K562 (cell line): ENCODE measurements at regions not wholly inside any gene's neighbourhood (a gene's known extent, or its start where the extent isn't known, plus 50 kb on each side); places are given as distances from the start of the nearest gene placed in this dataset.

ENCODE experiments used
- ATAC-seq: fragments of 200-7000 bp; cut with Tn5 transposase; 3 replicates; pipeline ENCODE4 v1.9.1; 2020; ENCODE audit warnings: moderate library complexity
- BruUV-seq: library from RNA; stranded (reverse); fragments of 400-500 nt; replicated peaks from 2 replicates; lab custom pipeline; 2021; lab: Mats Ljungman, UMichigan
- CTCF ChIA-PET: fragments of 300-600 bp; formaldehyde crosslinking; extraction: SDS; loops from one replicate; lab custom pipeline; 2021; ENCODE audit warnings: low intra/inter-chr PET ratio; lab: Yijun Ruan, JAX
- POLR2A ChIA-PET: fragments of 300-600, 350-650 bp; sonication (Branson Sonifier 250); formaldehyde crosslinking; extraction: SDS; loops from one replicate; lab custom pipeline; 2021; ENCODE audit warnings: antibody characterized with exemption, inconsistent platforms; lab: Yijun Ruan, JAX
- DNase-seq, 4 experiments: peaks; one replicate each; pipeline versions ENCODE4 v3.0.0 to v3.0.0-alpha.2; 2011 to 2018; ENCODE audit warnings: low spot score in 3 of 4, mixed read lengths in 3 of 4; ENCODE audit errors: extremely low read depth in 1 of 4
- FAIRE-seq: peaks from 2 replicates; lab custom pipeline; 2011; peaks lifted over from hg19 to GRCh38; lab: Jason Lieb, UNC
- H2AFZ ChIP-seq: 2 replicates; pipeline ENCODE4 v1.6.0; 2011; ENCODE audit warnings: low read depth, low read length, control low read depth, inconsistent platforms
- H3K27ac ChIP-seq: fragments of 200-600 bp; 3 replicates; pipeline ENCODE4 v1.8.0; 2011; ENCODE audit warnings: low read depth, mild to moderate bottlenecking, control low read depth, inconsistent platforms, low read length, moderate library complexity, mixed read lengths; ENCODE audit errors: extremely low read depth
- H3K27me3 ChIP-seq, 2 experiments: fragments of 300-600 bp in 1 of 2; 2 replicates in 1 of 2; 3 replicates in 1 of 2; pipeline versions ENCODE4 v1.6.0 to v1.8.0; 2011; ENCODE audit warnings: inconsistent platforms in 2 of 2, low read length in 2 of 2, mild to moderate bottlenecking in 1 of 2, mixed read lengths in 1 of 2, moderate library complexity in 1 of 2; ENCODE audit not compliant: control insufficient read depth in 2 of 2, insufficient read depth in 2 of 2
- H3K36me3 ChIP-seq: fragments of 300-600 bp; 3 replicates; pipeline ENCODE4 v1.8.0; 2011; ENCODE audit warnings: mild to moderate bottlenecking, low read length, inconsistent platforms; ENCODE audit not compliant: control insufficient read depth, insufficient read depth
- H3K4me1 ChIP-seq, 2 experiments: fragments of 200-600 bp in 1 of 2; replicated peaks in 1 of 2; 2 replicates in 1 of 2; 3 replicates in 1 of 2; pipeline versions ENCODE4 v1.5.1 to v1.8.0; 2011; ENCODE audit warnings: inconsistent platforms in 2 of 2, low read length in 2 of 2, mild to moderate bottlenecking in 1 of 2, mixed read lengths in 1 of 2, moderate library complexity in 1 of 2; ENCODE audit not compliant: control insufficient read depth in 2 of 2, insufficient read depth in 2 of 2
- H3K4me2 ChIP-seq: 2 replicates; pipeline ENCODE4 v1.6.1; 2011; ENCODE audit warnings: low read length, control low read depth, inconsistent platforms, mixed read lengths; ENCODE audit not compliant: insufficient read depth
- H3K4me3 ChIP-seq: fragments of 200-600 bp; sonication (generic), shearing (Covaris generic); 2 replicates; pipeline ENCODE4 v1.5.1; 2016; ENCODE audit warnings: control low read depth, inconsistent platforms
- H3K79me2 ChIP-seq: fragments of 200-600 bp; 3 replicates; pipeline ENCODE4 v1.8.0; 2011; ENCODE audit warnings: low read length, inconsistent platforms; ENCODE audit not compliant: control insufficient read depth, insufficient read depth
- H3K9ac ChIP-seq, 2 experiments: 2 replicates each; pipeline versions ENCODE4 v1.6.0 to v1.6.1; 2011; ENCODE audit warnings: low read depth in 2 of 2, low read length in 2 of 2, control low read depth in 1 of 2, inconsistent platforms in 1 of 2, mild to moderate bottlenecking in 1 of 2, mixed read lengths in 1 of 2; ENCODE audit not compliant: insufficient read depth in 1 of 2
- H3K9me1 ChIP-seq: one replicate; pipeline ENCODE4 v1.6.0; 2011; ENCODE audit warnings: inconsistent platforms, mild to moderate bottlenecking, low read length, moderate library complexity; ENCODE audit not compliant: control insufficient read depth, insufficient read depth
- H3K9me3 ChIP-seq: replicated peaks from 2 replicates; pipeline ENCODE4 v1.5.1; 2011; ENCODE audit warnings: low read depth, low read length, inconsistent platforms; ENCODE audit not compliant: control insufficient read depth, insufficient read depth
- H4K20me1 ChIP-seq: replicated peaks from 2 replicates; pipeline ENCODE4 v1.6.1; 2011; ENCODE audit warnings: low read length, inconsistent platforms, mixed read lengths; ENCODE audit not compliant: control insufficient read depth, insufficient read depth
- HCFC1 ChIP-seq: IDR thresholded peaks from 2 replicates; pipeline ENCODE4 v1.6.1; 2012; ENCODE audit warnings: low read depth, low read length, improper control_type of control experiment
- KDM4B ChIP-seq, 2 experiments: fragments of 450-650 bp in 1 of 2; sonication (generic) in 1 of 2; IDR thresholded peaks; 2 replicates each; pipeline ENCODE4 v1.6.1; 2016 to 2017; ENCODE audit warnings: borderline replicate concordance in 2 of 2, antibody characterized with exemption in 1 of 2, low read depth in 1 of 2, mild to moderate bottlenecking in 1 of 2
- NBN ChIP-seq: fragments of 450-650 bp; IDR thresholded peaks from 2 replicates; pipeline ENCODE4 v1.6.1; 2016; ENCODE audit warnings: low read depth, mild to moderate bottlenecking
- PCBP2 ChIP-seq: fragments of 200-400 bp; formaldehyde crosslinking; IDR thresholded peaks from 2 replicates; pipeline ENCODE4 v1.6.1; 2018; ENCODE audit warnings: low read length, low read depth, mild to moderate bottlenecking, moderate library complexity; ENCODE audit not compliant: poor library complexity, severe bottlenecking
- PRMT5 ChIP-seq: sonication (generic); formaldehyde crosslinking; IDR thresholded peaks from 2 replicates; pipeline ENCODE4 v1.5.0; 2020; ENCODE audit warnings: missing genetic modification reagents
- RB1 ChIP-seq: fragments of 450-650 bp; IDR thresholded peaks from 2 replicates; pipeline ENCODE4 v1.6.1; 2017; ENCODE audit warnings: low read depth, mild to moderate bottlenecking
- RBFOX2 ChIP-seq: fragments of 200-400 bp; formaldehyde crosslinking; IDR thresholded peaks from 2 replicates; pipeline ENCODE4 v1.6.1; 2017; ENCODE audit warnings: low read depth, mild to moderate bottlenecking, low read length, moderate library complexity
- SMAD1 ChIP-seq: fragments of 150-350 bp; IDR thresholded peaks from 2 replicates; pipeline ENCODE4 v1.6.1; 2014; ENCODE audit warnings: low read length, low read depth; ENCODE audit not compliant: partially characterized antibody
- SREBF2 ChIP-seq: sonication (generic); formaldehyde crosslinking; IDR thresholded peaks from 2 replicates; pipeline ENCODE4 v1.4.0; 2020; ENCODE audit warnings: mild to moderate bottlenecking, missing genetic modification reagents
- ZNF175 ChIP-seq: fragments of 200-800 bp; sonication (Bioruptor generic); IDR thresholded peaks from 2 replicates; pipeline ENCODE4 v1.6.1; 2016; ENCODE audit warnings: low read depth, mild to moderate bottlenecking, missing genetic modification characterization, missing compliant biosample characterization
- ZNF263 ChIP-seq: sonication (generic); formaldehyde crosslinking; IDR thresholded peaks from 2 replicates; pipeline ENCODE4 v1.8.0; 2022; ENCODE audit warnings: mild to moderate bottlenecking, missing genetic modification reagents, borderline replicate concordance
- WGBS: fragments of 100-300 bp; shearing (Covaris generic); methylation state at CpG from one replicate; pipeline ENCODE4 v1.1.6; 2016; ENCODE audit warnings: low coverage, mixed read lengths; ENCODE audit not compliant: insufficient coverage; ENCODE audit errors: missing lambda C conversion rate; 5-methylcytosine and 5-hydroxymethylcytosine counted together
- in situ Hi-C: fragments of 300-500 bp; cut with MboI; formaldehyde crosslinking; loops from 4 replicates; pipeline ENCODE4 v1.15.0; 2018; ENCODE audit warnings: inconsistent platforms, mixed read lengths
- intact Hi-C: fragments of 100-400 bp; cut with micrococcal nuclease; formaldehyde crosslinking; loops from 2 replicates; pipeline ENCODE4 v1.14.2; 2022
- TF ChIP-seq, protein P1 (sequence below): fragments of 250-450 bp; sonication (Bioruptor Pico); IDR thresholded peaks from 2 replicates; pipeline ENCODE4 v1.8.0; 2021; ENCODE audit warnings: mild to moderate bottlenecking, moderate library complexity
- TF ChIP-seq, protein P2 (sequence below): sonication (generic); formaldehyde crosslinking; IDR thresholded peaks from 2 replicates; pipeline ENCODE4 v1.8.0; 2022; ENCODE audit warnings: mild to moderate bottlenecking, missing genetic modification reagents
- TF ChIP-seq, protein P3 (sequence below): fragments of 250-450 bp; sonication (Bioruptor Pico); IDR thresholded peaks from 2 replicates; pipeline ENCODE4 v1.5.0; 2021; ENCODE audit warnings: mild to moderate bottlenecking, moderate library complexity

DNA sequence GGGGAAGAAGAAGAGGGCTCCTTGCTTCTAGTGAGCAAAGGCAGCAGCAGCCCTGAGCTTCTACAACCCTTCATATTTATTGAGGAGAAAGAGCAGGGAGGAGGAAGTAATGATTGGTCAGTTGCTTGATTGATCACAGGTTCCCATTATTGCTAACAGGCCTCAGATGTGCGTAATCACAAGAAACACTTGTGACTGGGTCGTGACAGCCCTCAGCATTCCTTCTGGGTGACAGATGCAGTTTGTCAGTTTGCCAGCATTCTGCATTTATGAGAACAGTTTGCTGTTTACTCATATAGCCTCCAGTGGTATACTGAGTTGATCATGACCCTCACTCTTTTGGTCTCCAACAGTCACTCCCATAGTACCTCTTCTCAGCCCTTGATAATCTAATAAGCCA is 111.5 kb upstream of the TNC start (continued):
- no peak for TF ChIP-seq NBN

DNA sequence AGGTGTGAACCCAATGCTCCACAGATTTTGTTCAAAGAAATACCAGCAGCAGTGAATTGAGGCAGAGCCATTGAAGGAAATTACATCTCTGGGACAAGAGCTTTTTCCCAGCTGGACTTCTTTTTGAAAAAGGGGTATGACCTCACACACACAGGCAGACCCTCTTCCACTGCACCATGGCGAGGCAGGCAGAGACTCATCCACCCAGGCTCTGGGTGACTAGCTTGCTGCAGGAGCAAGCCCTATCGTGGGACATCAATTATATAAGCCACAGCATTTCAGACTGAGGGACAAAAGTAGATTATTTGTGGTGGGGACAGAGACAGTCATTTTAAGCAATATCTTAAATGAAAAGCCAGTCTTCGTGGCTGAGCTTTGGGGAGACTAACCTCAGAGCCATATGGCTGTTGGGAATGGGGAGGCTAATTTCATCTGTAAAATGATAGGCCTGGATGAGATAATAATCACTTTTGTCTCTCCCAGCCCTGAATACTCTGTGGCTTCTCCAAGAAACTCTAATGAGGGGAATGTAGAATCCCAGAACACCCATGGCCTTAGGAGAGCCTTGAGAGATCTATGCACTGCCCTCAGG is 113.1 kb upstream of the TNC start:
- intact Hi-C loops, result no loop called here
- POLR2A ChIA-PET, result no interaction called here
- 0% methylated on average over 3 of the region's 3 CpGs for whole genome bisulfite sequencing
- DNase-seq, result no peak
- no peak overlapping the region for H3K27ac ChIP-seq
- H3K36me3 ChIP-seq, result no peaks in the 10 kb centered on the region
- no peaks in the 10 kb centered on the region for H3K9me3 ChIP-seq
- no peak for FAIRE-seq
- H3K9ac ChIP-seq, result no peak overlapping the region
- no peak for ATAC-seq
- H3K79me2 ChIP-seq, result no peaks in the 10 kb centered on the region
- H3K4me1 ChIP-seq, result no peaks in the 10 kb centered on the region
- BruUV-seq, result no TSS peak
- no peak overlapping the region for H3K4me2 ChIP-seq
- H3K4me3 ChIP-seq, result no peak overlapping the region
- no peaks in the 10 kb centered on the region for H4K20me1 ChIP-seq
- H3K27me3 ChIP-seq, result no peaks in the 10 kb centered on the region
- no peak overlapping the region for H2AFZ ChIP-seq
- TF ChIP-seq KDM4B (IDR thresholded peaks at IDR 0.05; ENCODE audit: borderline replicate concordance in 2 of 2, low read depth in 1 of 2) (no peak), RB1 (no peak), PCBP2 (no peak), ZNF263 (CRISPR knock-in tag) (no peak), SREBF2 (no peak), SMAD1 (no peak), ZNF175 (CRISPR knock-in tag) (no peak), HCFC1 (no peak), RBFOX2 (no peak), PRMT5 (no peak)
- TF ChIP-seq, protein P1, sequence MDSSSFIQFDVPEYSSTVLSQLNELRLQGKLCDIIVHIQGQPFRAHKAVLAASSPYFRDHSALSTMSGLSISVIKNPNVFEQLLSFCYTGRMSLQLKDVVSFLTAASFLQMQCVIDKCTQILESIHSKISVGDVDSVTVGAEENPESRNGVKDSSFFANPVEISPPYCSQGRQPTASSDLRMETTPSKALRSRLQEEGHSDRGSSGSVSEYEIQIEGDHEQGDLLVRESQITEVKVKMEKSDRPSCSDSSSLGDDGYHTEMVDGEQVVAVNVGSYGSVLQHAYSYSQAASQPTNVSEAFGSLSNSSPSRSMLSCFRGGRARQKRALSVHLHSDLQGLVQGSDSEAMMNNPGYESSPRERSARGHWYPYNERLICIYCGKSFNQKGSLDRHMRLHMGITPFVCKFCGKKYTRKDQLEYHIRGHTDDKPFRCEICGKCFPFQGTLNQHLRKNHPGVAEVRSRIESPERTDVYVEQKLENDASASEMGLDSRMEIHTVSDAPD (CRISPR knock-in tag), result no peak
- TF ChIP-seq, protein P2, sequence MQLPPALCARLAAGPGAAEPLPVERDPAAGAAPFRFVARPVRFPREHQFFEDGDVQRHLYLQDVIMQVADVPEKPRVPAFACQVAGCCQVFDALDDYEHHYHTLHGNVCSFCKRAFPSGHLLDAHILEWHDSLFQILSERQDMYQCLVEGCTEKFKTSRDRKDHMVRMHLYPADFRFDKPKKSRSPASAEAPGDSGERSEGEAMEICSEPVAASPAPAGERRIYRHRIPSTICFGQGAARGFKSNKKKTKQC (CRISPR knock-in tag), result no peak
- TF ChIP-seq, protein P3, sequence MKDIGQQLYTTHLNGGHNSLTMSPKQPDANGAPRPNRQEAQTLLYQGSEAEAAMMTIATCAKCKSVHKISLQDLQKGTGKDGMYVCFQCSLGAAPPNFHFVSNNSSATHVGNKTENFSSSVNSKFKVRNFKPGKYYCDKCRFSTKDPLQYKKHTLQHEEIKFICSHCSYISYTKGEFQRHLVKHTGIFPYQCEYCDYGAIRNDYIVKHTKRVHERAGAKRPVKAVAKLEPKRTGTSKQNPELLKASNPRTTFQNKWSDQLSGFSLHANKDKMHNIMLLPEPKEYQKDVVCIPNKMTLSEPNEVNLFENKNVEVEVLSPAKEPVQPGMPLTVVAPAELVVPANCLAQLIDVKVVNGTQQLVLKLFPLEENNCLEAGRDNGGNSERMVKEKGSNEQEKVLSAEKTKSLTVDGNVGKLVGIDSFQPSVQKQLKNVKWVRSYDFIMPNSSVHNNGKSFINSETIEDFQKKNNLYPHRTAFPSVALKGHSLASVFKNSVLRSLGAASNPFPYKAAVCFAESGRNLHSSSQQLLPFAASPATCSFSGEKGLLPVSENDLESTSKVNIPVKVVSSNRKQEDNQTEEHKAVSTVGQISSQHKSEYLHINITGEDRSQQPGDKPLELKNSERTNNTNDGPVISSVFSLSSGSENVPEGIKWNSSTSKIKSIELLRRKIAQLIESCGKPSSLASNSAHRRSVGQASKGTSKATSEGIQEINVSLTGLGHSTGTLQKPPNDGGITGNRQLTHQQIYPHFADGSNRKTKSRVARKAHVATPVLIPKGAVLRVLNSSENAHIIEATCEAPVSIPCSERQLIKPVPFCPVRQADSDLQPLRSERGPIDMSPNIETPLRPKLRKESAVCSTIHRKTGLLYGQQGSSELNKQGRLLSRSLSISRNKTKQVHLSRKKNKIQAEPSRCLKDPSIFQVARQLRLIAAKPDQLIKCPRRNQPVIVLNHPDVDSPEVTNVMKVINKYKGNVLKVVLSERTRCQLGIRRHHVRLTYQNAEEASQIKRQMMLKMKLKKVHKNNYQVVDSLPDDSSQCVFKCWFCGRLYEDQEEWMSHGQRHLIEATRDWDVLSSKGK (CRISPR knock-in tag), result no peak
- in situ Hi-C loops, result no loop called here
- no peaks in the 10 kb centered on the region for H3K9me1 ChIP-seq
- CTCF ChIA-PET, result no interaction called here
